ENCODE measurements at regions not wholly inside any gene's neighbourhood (a gene's known extent, or its start where the extent isn't known, plus 50 kb on each side); places are given as distances from the start of the nearest gene placed in this dataset.

DNA sequence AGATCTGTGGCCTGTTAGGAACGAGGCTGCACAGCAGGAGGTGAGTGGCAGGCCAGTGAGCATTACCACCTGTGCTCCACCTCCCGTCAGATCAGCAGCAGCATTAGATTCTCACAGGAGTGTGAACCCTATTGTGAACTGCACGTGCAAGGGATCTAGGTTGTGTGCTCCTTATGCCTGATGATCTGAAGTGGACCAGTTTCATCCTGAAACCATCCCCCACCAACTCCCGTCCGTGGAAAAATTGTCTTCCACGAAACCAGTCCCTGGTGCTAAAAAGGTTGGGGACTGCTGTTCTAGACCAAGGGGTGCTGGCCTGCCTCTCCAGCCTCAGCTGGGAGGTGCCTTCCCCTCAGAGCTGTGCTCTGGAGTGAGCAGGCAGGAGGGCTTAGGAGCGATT, 61.4 kb downstream of the RPLP1 start:
- Histone ChIP-seq H3K4me1 (ENCODE audit: control insufficient read depth, insufficient read depth, low read length) (no peaks in the 10 kb centered on the region), H3K27me3 (ENCODE audit: control insufficient read depth, insufficient read depth, low read length) (peaks cover 40% of the 10 kb centered on the region), H3K79me1 (ENCODE audit: low read depth in 1 of 2, low read length in 2 of 2) (no peaks in the 10 kb centered on the region), H2BK5ac (ENCODE audit: low read depth, low read length, poor library complexity, severe bottlenecking) (no peak overlapping the region), H3K36me3 (ENCODE audit: control insufficient read depth, insufficient read depth, low read length) (no peaks in the 10 kb centered on the region), H2BK120ac (ENCODE audit: low read depth, low read length) (no peak overlapping the region), H3K9me1 (ENCODE audit: insufficient read depth, low read length) (no peaks in the 10 kb centered on the region), H3K9me3 (ENCODE audit: control insufficient read depth, insufficient read depth, low read length) (no peaks in the 10 kb centered on the region), H4K91ac (ENCODE audit: insufficient read depth, low read depth, low read length) (no peak overlapping the region), H2AK5ac (ENCODE audit: low read depth, low read length) (no peak overlapping the region), H3K4me2 (ENCODE audit: low read depth, low read length) (no peak overlapping the region), H3K56ac (ENCODE audit: extremely low read depth, insufficient read depth, low read length) (no peak overlapping the region), H4K20me1 (ENCODE audit: insufficient read depth, low read length) (no peaks in the 10 kb centered on the region), H2AK9ac (replicated peaks; ENCODE audit: low read depth, low read length, poor library complexity) (no peak overlapping the region), H3K4ac (ENCODE audit: low read depth, low read length) (no peak overlapping the region), H2BK15ac (ENCODE audit: low read depth, low read length) (no peak overlapping the region), H3K4me3 (ENCODE audit: insufficient read depth, low read depth, low read length) (no peak overlapping the region), H4K5ac (ENCODE audit: low read depth, low read length) (no peak overlapping the region), H3K23ac (ENCODE audit: low read depth, low read length) (no peak overlapping the region), H2AFZ (replicated peaks; ENCODE audit: low read length, poor library complexity) (no peak overlapping the region), H3K9ac (ENCODE audit: low read depth, low read length) (no peak overlapping the region), H2BK20ac (ENCODE audit: low read depth, low read length) (no peak overlapping the region), H4K8ac (ENCODE audit: low read depth in 2 of 2, low read length in 2 of 2) (no peak overlapping the region), H3K27ac (ENCODE audit: insufficient read depth, low read length) (no peak overlapping the region), H3K14ac (replicated peaks; ENCODE audit: low read depth, low read length) (no peak overlapping the region), H3K18ac (ENCODE audit: low read depth, low read length) (no peak overlapping the region)
- BruUV-seq (replicated peaks) = no TSS peak
- no CpG with 5 or more reads among the region's 7 CpGs for WGBS, 2 experiments (ENCODE audit: extremely low coverage in 2 of 2, insufficient read length in 1 of 2)
- dilution Hi-C loops (cut with HindIII; ENCODE audit: low sequenced_read_pairs, unreplicated experiment) = no loop called here
- intact Hi-C loops (cut with micrococcal nuclease) = no loop called here
- POLR2A ChIA-PET (ENCODE audit: unreplicated experiment) = no interaction called here
- CTCF ChIA-PET = no interaction called here
- in situ Hi-C loops (cut with MboI; ENCODE audit: low sequenced_read_pairs) = no loop called here
- no peak for TF ChIP-seq MXI1 (IDR thresholded peaks at IDR 0.05; ENCODE audit: borderline replicate concordance, low read depth, low read length)
- TF ChIP-seq POLR2A (IDR thresholded peaks at IDR 0.05; ENCODE audit: low read depth, low read length) = no peak
- TF ChIP-seq, protein P1, sequence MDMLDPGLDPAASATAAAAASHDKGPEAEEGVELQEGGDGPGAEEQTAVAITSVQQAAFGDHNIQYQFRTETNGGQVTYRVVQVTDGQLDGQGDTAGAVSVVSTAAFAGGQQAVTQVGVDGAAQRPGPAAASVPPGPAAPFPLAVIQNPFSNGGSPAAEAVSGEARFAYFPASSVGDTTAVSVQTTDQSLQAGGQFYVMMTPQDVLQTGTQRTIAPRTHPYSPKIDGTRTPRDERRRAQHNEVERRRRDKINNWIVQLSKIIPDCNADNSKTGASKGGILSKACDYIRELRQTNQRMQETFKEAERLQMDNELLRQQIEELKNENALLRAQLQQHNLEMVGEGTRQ (IDR thresholded peaks at IDR 0.05; ENCODE audit: low read depth, low read length) = no peak
- TF ChIP-seq RAD21 (IDR thresholded peaks at IDR 0.05; ENCODE audit: low read length) = no peak
- TF ChIP-seq CHD1 (IDR thresholded peaks at IDR 0.05; ENCODE audit: low read depth, low read length) = no peak
- no peak for TF ChIP-seq MAFK (IDR thresholded peaks at IDR 0.05; ENCODE audit: low read depth, low read length)
- TF ChIP-seq, protein P2, sequence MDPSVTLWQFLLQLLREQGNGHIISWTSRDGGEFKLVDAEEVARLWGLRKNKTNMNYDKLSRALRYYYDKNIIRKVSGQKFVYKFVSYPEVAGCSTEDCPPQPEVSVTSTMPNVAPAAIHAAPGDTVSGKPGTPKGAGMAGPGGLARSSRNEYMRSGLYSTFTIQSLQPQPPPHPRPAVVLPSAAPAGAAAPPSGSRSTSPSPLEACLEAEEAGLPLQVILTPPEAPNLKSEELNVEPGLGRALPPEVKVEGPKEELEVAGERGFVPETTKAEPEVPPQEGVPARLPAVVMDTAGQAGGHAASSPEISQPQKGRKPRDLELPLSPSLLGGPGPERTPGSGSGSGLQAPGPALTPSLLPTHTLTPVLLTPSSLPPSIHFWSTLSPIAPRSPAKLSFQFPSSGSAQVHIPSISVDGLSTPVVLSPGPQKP (IDR thresholded peaks at IDR 0.05; ENCODE audit: borderline replicate concordance, low read depth, low read length) = no peak
- no peak for TF ChIP-seq CEBPB (IDR thresholded peaks at IDR 0.05; ENCODE audit: low read depth, low read length)
- TF ChIP-seq, protein P3, sequence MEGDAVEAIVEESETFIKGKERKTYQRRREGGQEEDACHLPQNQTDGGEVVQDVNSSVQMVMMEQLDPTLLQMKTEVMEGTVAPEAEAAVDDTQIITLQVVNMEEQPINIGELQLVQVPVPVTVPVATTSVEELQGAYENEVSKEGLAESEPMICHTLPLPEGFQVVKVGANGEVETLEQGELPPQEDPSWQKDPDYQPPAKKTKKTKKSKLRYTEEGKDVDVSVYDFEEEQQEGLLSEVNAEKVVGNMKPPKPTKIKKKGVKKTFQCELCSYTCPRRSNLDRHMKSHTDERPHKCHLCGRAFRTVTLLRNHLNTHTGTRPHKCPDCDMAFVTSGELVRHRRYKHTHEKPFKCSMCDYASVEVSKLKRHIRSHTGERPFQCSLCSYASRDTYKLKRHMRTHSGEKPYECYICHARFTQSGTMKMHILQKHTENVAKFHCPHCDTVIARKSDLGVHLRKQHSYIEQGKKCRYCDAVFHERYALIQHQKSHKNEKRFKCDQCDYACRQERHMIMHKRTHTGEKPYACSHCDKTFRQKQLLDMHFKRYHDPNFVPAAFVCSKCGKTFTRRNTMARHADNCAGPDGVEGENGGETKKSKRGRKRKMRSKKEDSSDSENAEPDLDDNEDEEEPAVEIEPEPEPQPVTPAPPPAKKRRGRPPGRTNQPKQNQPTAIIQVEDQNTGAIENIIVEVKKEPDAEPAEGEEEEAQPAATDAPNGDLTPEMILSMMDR (conservative IDR thresholded peaks at IDR 0.05; ENCODE audit: low read depth, low read length) = no peak
- no peak for TF ChIP-seq BHLHE40 (IDR thresholded peaks at IDR 0.05; ENCODE audit: low read depth, low read length)
- TF ChIP-seq RCOR1 (IDR thresholded peaks at IDR 0.05; ENCODE audit: insufficient replicate concordance, low read length) = no peak
- TF ChIP-seq RFX5 (IDR thresholded peaks at IDR 0.05; ENCODE audit: low read depth, low read length) = no peak
- no peak for TF ChIP-seq MAZ (IDR thresholded peaks at IDR 0.05; ENCODE audit: borderline replicate concordance, low read depth, low read length)
- no peak for TF ChIP-seq FOS (IDR thresholded peaks at IDR 0.05; ENCODE audit: low read depth, low read length)
- TF ChIP-seq NFE2L2 (IDR thresholded peaks at IDR 0.05; ENCODE audit: low read depth, low read length) = no peak
- no peak for DNase-seq
- no peak for ATAC-seq (ENCODE audit: low read depth)
